HG02588 (cell line): ENCODE measurements at regions not wholly inside any gene's neighbourhood (a gene's known extent, or its start where the extent isn't known, plus 50 kb on each side); places are given as distances from the start of the nearest gene placed in this dataset.
A peak's percentile ranks its signal among the peaks of the same experiment; 100 is the strongest.
"Not testable (repeated sequence)": the region's sequence is repeated elsewhere in the genome, so short reads cannot be mapped to it uniquely, and the experiment has no call there.

Experiments used
- ATAC-seq: cut with Tn5 transposase; IDR thresholded peaks from one replicate; pipeline ENCODE4 v1.9.1; 2021; ENCODE audit warnings: mild to moderate bottlenecking, moderate library complexity; ENCODE audit not compliant: unreplicated experiment

- ATAC-seq: peak; percentile 71
Measured at GRCh38 chr15:30755036-30755687, 129.2 kb downstream of the ARHGAP11B start.

GRCh38 chr15:30760633-30761032, 134.7 kb downstream of the ARHGAP11B start:
- ATAC-seq: not testable (repeated sequence)

DNA sequence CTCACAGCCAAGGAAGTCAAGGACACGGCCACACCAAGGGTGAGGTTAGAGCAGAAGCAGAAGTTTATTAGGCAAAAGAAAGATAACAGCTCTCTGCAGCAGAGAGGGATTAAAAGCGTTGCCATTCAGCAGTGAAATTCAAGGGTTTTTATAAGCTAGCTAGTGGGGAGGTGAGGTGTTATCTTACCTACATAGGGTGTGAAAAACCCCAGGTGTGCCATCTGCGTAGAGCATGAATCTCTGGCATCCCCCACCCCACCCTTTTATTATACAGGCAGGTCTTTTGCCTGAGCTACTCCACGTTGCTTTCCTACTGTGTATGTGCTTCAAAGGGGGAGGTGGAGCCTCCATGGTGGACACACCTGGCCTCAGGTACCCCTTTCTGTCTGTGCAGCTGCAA, 135.4 kb downstream of the ARHGAP11B start:
- ATAC-seq: not testable (repeated sequence)

DNA sequence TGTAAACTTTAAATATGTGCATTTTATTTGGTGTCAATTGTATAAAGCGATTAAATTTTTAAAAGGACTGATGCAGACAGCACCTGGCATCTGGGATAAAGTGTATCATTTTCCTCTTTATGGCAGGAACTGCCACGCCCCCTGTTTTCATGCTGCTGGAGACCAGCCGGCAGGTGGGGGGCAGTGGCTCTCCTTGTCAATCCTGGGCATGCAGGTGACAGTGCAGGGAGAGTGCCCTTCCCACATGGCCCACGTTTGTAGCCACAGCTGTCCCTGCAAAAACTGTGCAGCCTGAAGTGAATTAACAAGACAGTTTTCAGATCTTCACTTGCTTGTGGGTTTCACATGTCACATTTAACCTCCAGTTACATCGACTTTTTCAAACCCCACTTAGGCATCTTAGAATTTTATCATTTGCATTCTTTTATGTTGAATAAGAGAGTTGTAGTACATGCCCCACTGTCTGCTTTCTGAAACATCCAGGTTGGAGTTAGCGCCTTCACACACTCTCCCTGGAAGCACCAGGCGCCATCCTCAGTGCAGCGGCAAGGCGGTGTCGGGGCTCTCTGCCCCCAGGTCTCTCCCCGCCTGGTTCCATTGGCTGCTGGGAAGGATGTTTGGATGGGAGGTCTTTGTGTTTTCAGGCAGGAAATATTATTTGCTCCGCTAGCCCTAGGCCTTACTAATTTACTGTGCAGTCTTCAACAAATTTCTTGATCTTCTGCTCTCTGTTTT, 134.2 kb upstream of the FAN1 start:
- ATAC-seq: not testable (repeated sequence)

DNA sequence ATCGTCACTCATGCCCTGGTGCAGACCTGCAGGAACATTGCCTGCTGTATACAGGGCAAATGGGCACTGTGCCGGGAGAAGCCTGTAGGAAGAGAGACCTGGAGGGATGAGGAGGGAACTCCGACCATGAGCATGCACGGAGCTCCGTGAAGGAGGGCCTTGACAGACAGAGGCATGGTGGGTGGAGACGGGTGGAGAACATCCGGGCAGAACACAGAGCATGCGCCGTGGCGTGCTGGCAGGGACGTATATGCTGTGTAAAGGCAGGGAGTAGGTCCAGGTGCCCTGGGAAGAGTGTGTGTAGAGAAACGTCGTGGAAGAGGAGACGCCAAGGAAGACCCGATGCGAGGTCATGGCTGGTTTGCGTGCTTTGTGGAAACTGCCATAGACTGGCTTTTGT, 133.0 kb upstream of the FAN1 start:
- no peak for ATAC-seq

DNA sequence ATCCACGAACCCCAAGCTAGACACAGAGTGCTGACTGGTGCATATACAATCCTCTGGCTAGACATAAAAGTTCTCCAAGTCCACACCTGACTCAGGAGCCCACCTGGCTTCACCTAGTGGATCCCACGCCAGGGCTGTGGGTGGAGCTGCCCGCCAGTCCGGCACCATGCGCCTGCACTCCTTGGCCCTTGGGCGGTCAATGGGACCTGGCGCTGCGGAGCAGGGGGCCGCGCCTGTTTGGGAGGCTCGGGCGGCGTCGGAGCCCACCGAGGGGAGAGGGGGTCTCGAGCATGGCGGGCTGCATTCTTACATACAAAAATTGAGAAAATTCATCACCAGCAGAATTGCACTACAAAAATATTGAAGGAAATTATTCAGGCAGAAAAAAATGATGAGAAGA, 120.7 kb upstream of the FAN1 start:
- no peak for ATAC-seq

DNA sequence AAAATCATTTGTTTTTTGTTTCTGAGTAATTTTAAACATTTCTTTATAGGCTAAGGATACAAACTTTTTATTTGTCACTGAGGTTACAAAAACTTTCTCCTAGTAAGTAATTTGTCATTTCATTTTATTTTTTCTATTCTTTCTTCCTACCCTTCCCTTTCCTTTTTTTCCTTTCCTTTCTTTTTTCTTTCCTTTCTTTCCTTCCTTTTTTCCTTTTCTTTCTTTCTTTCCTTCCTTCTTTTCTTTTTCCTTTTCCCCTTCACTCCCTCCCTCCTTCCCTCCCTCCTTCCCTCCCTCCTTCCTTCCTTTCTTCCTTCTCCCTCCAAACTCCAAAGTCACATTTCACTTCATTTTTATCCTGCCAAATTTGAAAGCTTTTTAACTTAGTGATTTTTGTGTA, 115.1 kb upstream of the FAN1 start:
- no peak for ATAC-seq

DNA sequence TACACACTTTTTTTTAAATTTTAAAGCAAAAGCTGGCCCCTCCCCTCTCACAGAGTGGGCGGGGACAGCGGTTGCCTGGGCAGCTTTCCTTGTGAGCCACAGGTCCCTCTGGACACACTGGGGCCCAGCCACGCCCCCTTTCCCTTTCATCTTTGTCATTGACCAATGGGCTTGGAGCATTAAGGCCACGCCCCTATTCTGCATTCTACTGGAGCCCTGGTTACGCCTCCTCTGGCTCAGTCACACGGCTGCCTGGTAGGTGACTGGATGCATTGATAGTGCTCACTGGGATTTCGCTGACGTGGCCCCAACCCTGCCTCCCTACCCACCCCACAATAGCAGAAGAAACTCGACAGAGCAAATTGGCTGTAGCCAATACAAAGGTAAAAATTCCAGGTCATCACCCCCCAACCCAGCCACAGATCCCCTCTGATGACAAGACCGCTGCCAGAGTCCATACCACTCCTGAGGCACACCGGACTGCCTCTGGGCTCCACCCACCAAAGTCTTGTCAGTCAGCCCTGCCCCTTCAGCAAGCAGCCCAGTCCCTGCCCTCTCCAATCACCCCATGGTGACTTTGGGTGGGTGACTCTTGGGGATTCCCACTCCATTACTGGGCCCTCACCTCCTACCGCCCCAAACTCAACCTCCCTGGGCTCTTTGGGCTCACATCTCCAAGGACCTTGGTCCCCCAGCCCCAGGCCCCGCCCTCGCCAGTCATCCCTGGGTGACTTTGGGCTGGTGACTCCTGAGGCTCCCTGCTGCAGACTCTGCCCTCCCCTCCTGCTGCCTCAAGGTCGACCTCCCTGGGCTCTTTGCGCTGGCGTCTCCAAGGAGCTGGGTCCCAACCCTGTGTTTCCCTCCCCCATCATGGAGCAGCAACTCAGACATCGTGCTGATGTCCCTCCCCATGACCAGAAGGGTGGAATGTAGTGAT, 112.2 kb upstream of the FAN1 start:
- no peak for ATAC-seq

DNA sequence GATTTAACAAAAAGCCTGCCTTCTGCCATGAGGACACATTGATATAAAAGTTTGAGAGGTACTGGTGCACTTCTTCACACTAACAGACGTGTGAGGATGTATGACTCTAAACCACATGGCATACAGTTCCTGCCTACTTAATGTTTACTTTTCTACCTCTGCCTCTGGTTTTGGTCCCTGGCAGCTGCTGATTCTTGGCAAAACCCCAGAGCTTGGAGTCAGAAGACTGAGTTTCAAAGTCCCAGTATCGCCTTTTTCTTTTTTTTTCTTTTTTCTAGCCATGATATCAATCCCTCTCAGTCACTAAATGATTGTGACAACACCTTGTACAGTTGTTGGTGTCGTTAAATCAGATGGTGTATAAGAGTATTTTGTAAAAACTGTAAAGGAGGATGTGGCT, 110.9 kb upstream of the FAN1 start:
- not testable (repeated sequence) for ATAC-seq

DNA sequence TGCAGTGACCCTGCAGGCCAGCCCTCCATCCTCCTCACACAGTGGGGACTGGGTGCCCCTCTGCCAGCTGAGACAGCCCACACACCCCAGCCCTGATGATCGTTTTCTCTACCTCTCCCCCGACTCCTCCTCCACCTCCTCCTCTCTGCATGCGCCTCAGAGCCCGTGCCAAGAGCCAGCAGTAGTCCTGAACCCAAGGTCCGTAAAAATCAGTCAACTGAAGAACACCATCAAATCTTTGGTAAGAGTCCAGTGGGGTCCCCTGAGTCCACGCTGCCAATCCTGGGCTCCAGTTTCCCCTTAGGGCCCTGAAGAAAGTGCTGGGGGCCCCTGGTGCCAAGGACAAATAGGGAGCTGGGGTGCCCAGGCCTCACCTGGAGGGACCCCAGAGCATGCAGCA, 109.3 kb upstream of the FAN1 start:
- no peak for ATAC-seq

DNA sequence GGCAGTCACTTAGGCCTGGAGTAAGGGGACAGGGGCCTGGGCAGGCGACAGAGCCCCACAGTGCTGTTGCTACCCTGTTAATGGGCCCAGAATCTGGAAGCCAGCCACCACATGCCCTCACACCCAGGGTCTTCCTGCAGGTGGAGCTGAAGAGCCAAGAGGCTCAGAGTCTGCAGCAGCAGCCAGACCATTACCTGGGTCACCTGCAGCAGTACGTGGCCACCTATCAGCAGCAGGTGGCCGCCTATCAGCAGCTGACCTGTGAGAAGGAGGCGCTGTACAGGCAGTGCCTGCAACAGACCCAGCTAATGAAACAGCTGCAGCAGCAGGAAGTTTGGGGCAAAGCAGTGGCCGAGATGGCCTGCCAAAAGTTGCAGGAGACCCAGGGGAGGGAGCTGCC, 104.2 kb upstream of the FAN1 start:
- ATAC-seq: not testable (repeated sequence)

DNA sequence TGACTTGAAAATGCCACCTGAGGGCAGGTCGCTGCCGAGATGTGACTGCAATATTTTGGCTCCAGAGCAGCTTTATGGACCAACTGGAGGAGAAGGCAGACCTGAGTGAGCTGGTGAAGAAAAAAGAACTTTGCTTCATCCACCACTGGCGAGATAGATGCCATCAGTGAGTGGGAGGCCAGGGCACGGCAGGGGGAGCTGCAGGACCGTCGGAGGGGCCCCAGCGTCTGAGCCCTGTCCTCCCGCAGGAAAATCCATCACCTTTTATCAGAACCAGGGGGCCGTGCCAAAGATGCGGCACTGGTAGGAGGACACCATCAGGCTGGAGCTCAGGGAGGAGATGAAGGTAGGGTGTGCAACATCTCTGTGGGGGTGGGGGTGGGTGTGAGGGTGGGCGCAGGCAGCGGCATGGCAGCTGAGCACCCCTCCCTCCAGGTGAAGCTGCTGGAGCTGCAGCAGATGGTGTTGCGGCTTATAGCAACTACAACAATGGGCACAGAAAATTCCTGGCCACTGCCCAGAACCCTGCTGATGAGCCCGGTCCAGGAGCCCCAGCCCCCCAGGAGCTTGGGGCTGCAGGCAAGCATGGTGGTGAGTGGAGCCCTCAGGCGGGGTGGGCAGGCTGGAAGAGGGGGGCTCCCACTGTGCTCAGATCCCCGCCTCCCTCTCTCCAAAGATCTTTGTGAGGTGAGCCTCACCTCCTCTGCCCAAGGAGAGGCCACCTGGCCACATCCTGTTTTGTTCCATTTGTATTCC, 102.4 kb upstream of the FAN1 start:
- not testable (repeated sequence) for ATAC-seq

GRCh38 chr15:30802001-30802400, 101.7 kb upstream of the FAN1 start:
- ATAC-seq: not testable (repeated sequence)

DNA sequence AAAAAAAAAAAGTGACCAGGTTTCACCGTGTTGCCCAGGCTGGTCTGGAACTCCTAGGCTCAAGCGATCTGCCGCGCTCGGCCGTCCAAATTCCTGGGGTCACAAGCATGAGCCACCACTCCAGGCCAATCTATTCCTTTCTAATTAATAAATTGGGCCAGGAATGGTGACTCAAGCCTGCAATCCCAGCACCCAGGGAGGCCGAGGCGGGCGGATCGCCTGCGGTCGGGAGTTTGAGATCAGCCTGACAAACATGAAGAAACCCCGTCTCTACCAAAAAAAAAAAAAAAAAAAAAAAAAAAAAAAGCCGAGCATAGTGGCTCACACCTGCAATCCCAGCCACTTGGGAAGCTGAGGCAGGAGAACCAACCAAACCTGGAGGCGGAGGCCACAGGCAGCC, 100.0 kb upstream of the FAN1 start:
- ATAC-seq: not testable (repeated sequence)

GRCh38 chr15:30816430-30816829, 87.3 kb upstream of the FAN1 start:
- no peak for ATAC-seq

DNA sequence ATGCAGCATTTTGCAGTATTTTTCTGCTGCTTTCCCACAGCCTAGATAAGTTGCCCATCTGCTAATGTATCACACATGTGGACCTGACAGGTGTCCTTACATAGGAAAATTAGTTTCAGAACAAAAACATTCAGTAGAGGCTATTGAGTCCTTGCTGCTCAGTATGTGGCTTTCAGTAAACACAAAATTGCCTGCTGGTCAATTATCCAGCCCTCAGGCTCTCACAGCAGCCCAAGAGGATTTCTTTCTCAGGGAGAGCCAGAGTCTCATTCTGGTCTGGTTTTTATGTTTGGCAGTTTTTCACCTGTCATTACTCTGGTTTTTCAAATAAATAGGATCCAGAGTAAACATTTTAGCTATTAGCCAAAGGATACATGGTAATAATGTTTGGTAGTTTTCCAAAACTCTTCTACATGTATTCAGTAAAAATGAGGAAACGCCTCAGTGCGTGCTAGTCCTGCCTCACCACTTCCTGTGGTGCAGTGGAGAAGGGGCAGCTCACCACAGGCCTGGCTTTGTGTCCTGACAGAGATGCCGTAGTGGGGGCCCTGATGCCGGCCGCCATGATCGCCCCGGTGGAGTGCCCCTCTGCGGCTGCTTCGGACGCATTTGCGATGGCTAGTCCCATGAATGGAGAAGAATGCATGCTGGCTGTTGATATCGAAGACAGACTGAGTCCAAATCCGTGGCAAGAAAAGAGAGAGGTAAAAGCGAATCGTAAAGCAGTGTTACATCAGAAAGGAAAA, 80.5 kb upstream of the FAN1 start:
- ATAC-seq: peak; percentile 96

- ATAC-seq: no peak
Measured at GRCh38 chr15:30824518-30825195, 79.1 kb upstream of the FAN1 start.

DNA sequence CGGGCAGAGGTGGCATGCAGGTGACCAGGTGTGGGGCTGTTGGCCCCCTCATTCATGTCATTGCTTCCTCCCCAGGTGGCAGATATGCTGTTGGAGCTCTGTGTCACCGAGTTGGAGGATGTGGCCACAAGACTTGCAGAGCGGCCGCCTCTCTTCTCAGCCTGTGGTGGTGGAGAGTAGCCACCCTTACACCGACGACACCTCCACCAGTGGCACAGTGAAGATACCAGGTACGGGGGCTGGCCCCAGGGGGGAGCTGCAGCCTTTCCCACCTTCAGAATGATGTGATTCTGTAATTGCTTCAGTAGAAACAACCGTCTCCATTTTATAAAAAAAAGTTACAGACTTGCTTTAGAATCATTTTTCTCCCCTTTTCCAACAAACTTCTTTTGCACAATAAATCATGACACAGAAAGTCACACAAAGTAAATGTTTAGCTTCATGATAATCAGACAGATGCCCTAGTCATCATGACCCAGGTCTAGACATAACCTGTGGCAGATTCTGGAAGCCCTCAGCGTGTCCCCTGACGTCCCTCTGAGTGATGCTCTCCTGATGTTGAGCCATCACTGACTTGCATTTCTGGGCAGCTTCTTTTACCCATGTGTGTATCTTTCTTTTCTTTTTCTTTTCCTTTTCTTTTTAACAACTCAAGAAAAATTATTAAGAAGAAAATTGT, 76.0 kb upstream of the FAN1 start:
- ATAC-seq: no peak

DNA sequence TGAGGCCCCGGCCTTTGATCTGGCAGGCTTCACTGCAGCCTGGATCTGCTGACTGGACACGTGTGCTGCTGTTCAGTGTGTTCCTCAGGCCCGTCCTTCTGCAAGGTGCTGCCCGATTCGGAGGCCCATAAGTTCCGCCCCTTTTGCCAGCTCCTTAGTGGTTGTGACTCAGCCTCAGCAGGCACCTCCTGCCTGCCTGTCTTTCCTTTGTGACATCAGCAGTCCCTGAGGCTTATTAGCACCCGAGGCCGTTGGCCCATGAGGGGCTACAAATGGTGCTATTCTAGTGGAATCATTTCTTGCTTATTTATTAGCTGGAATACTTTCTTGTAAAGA, 75.4 kb upstream of the FAN1 start:
- ATAC-seq: not testable (repeated sequence)
